ENCODE measurements at regions not wholly inside any gene's neighbourhood (a gene's known extent, or its start where the extent isn't known, plus 50 kb on each side); places are given as distances from the start of the nearest gene placed in this dataset.

GRCh38 chr3:163779396-163780344 is 1298.6 kb downstream of the SI start:
- H3K4me2 ChIP-seq (ENCODE audit: low read length): peak overlapping the region; percentile 1; the same call in 1 of the 2 replicates
- no peaks in the 10 kb centered on the region for H3K36me3 ChIP-seq (ENCODE audit: control insufficient read depth in 1 of 2, insufficient read depth in 2 of 2, low read length in 2 of 2)
- POLR2A ChIA-PET: no interaction called here
- no peaks in the 10 kb centered on the region for H3K79me2 ChIP-seq (ENCODE audit: insufficient read depth, low read length)
- H3K9me2 ChIP-seq (ENCODE audit: insufficient read depth): no peaks in the 10 kb centered on the region
- CTCF ChIA-PET: interaction anchor here (1.7 kb wide), 1 partner anchor 8 kb away, joined by 4 read pairs; no protein-coding TSS in a partner anchor
- H3K4me3 ChIP-seq (replicated peaks in 1 of 2; ENCODE audit: low read depth in 1 of 2, low read length in 2 of 2): no peak overlapping the region
- RAD21 ChIA-PET (ENCODE audit: low non-redundant PET in 1 of 2, low total read pairs in 2 of 2, uncharacterized antibody in 2 of 2, unreplicated experiment in 2 of 2): no interaction called here
- intact Hi-C loops (cut with micrococcal nuclease): no loop called here
- TF ChIP-seq MAX (IDR thresholded peaks at IDR 0.05): no peak
- TF ChIP-seq YY1 (IDR thresholded peaks at IDR 0.05; ENCODE audit: extremely low read depth, insufficient replicate concordance, low read depth, low read length): no peak
- TF ChIP-seq RAD21 (IDR thresholded peaks at IDR 0.05; ENCODE audit: low read depth): no peak
- no peak for TF ChIP-seq EZH2 (IDR thresholded peaks at IDR 0.05)
- no peak for TF ChIP-seq ZBTB33 (IDR thresholded peaks at IDR 0.05; ENCODE audit: extremely low read depth, insufficient replicate concordance, low read length)
- peak in 2 of 3 experiments; percentile 18 to 55; a peak in 2 of 6 replicates for TF ChIP-seq CTCF (IDR thresholded peaks at IDR 0.05 in 2 of 3, conservative IDR thresholded peaks at IDR 0.05 in 1 of 3; ENCODE audit: borderline replicate concordance in 1 of 3, insufficient read depth in 1 of 3, low read depth in 2 of 3, low read length in 2 of 3)
- no peak for TF ChIP-seq SIN3A (IDR thresholded peaks at IDR 0.05; ENCODE audit: low read depth)
- TF ChIP-seq EZH2phosphoT487 (IDR thresholded peaks at IDR 0.05; ENCODE audit: borderline replicate concordance): no peak
- TF ChIP-seq JUND (IDR thresholded peaks at IDR 0.05): 0 out of 2 replicates have a peak, but pooled peaks have one; percentile 14
- TF ChIP-seq ZFX (IDR thresholded peaks at IDR 0.05): no peak
- TF ChIP-seq TCF7L2 (IDR thresholded peaks at IDR 0.05; ENCODE audit: borderline replicate concordance, extremely low read depth, insufficient read depth, insufficient read length): peak; percentile 80
- no peak for TF ChIP-seq ZNF274 (IDR thresholded peaks at IDR 0.05; ENCODE audit: low read depth, low read length)
- peaks cover 0 to 4% of the 10 kb centered on the region in 2 experiments; a peak in 1 of 4 replicates for H3K4me1 ChIP-seq (ENCODE audit: control insufficient read depth in 1 of 2, insufficient read depth in 2 of 2, low read length in 2 of 2)
- no TSS peak for BruUV-seq (replicated peaks)
- no peaks in the 10 kb centered on the region for H3K9me3 ChIP-seq (ENCODE audit: control insufficient read depth in 1 of 2, insufficient read depth in 1 of 2, low read depth in 1 of 2, low read length in 2 of 2)
- H3K27ac ChIP-seq (ENCODE audit: low read depth, low read length): no peak overlapping the region
- DNase-seq (ENCODE audit: low read depth, low spot score): peak; percentile 8
- H3K9ac ChIP-seq (ENCODE audit: low read length): no peak overlapping the region
- 0 out of 2 replicates have a peak, but pooled peaks have one; percentile 34 for ATAC-seq
- no peaks in the 10 kb centered on the region for H3K27me3 ChIP-seq (ENCODE audit: insufficient read depth, low read length)
- H2AFZ ChIP-seq (ENCODE audit: low read depth, low read length, poor library complexity, severe bottlenecking): peak overlapping the region; percentile 66
- H4K20me1 ChIP-seq (ENCODE audit: insufficient read depth): no peaks in the 10 kb centered on the region

All from HCT116 (cell line).